ENCODE measurements at regions not wholly inside any gene's neighbourhood (a gene's known extent, or its start where the extent isn't known, plus 50 kb on each side); places are given as distances from the start of the nearest gene placed in this dataset.

- Histone ChIP-seq H3K4me3 (no peak overlapping the region), H3K36me3 (no peaks in the 10 kb centered on the region), H3K27me3 (no peaks in the 10 kb centered on the region), H3K4me1 (ENCODE audit: low read depth) (no peaks in the 10 kb centered on the region), H3K27ac (no peak overlapping the region), H3K9me3 (ENCODE audit: low read depth) (no peaks in the 10 kb centered on the region)
- no peak for TF ChIP-seq CTCF (IDR thresholded peaks at IDR 0.05; ENCODE audit: low read depth, low read length)
- DNase-seq (ENCODE audit: low read depth in 1 of 2, low spot score in 1 of 2): no peak
Observed at GRCh38 chr3:95265129-95265528, 1202.3 kb downstream of the NSUN3 start.

- H3K4me3 ChIP-seq: no peak overlapping the region
- H3K36me3 ChIP-seq: no peaks in the 10 kb centered on the region
- H3K27me3 ChIP-seq: no peaks in the 10 kb centered on the region
- no peak for DNase-seq (ENCODE audit: low read depth in 1 of 2, low spot score in 1 of 2)
- H3K9me3 ChIP-seq (ENCODE audit: low read depth): no peaks in the 10 kb centered on the region
- TF ChIP-seq CTCF (IDR thresholded peaks at IDR 0.05; ENCODE audit: low read depth, low read length): no peak
- no peaks in the 10 kb centered on the region for H3K4me1 ChIP-seq (ENCODE audit: low read depth)
- H3K27ac ChIP-seq: no peak overlapping the region
Observed at GRCh38 chr3:95271395-95271794, 1208.5 kb downstream of the NSUN3 start.

- no peak overlapping the region for H3K27ac ChIP-seq
- H3K4me3 ChIP-seq: no peak overlapping the region
- TF ChIP-seq CTCF (IDR thresholded peaks at IDR 0.05; ENCODE audit: low read depth, low read length): no peak
- DNase-seq (ENCODE audit: low read depth in 1 of 2, low spot score in 1 of 2): no peak
- H3K27me3 ChIP-seq: no peaks in the 10 kb centered on the region
- H3K36me3 ChIP-seq: no peaks in the 10 kb centered on the region
- no peaks in the 10 kb centered on the region for H3K9me3 ChIP-seq (ENCODE audit: low read depth)
- no peaks in the 10 kb centered on the region for H3K4me1 ChIP-seq (ENCODE audit: low read depth)
Observed at GRCh38 chr3:95272166-95272565, 1209.3 kb downstream of the NSUN3 start.

- no peak for TF ChIP-seq CTCF (IDR thresholded peaks at IDR 0.05; ENCODE audit: low read depth, low read length)
- DNase-seq (ENCODE audit: low read depth in 1 of 2, low spot score in 1 of 2): no peak
- Histone ChIP-seq H3K9me3 (ENCODE audit: low read depth) (no peaks in the 10 kb centered on the region), H3K4me1 (ENCODE audit: low read depth) (no peaks in the 10 kb centered on the region), H3K27ac (no peak overlapping the region), H3K4me3 (no peak overlapping the region), H3K36me3 (no peaks in the 10 kb centered on the region), H3K27me3 (no peaks in the 10 kb centered on the region)
Observed at GRCh38 chr3:95272781-95273180, 1209.9 kb downstream of the NSUN3 start.

GRCh38 chr3:95277613-95278012 is 1214.8 kb downstream of the NSUN3 start:
- Histone ChIP-seq H3K36me3 (no peaks in the 10 kb centered on the region), H3K4me1 (ENCODE audit: low read depth) (no peaks in the 10 kb centered on the region), H3K4me3 (no peak overlapping the region), H3K27me3 (no peaks in the 10 kb centered on the region), H3K27ac (no peak overlapping the region), H3K9me3 (ENCODE audit: low read depth) (no peaks in the 10 kb centered on the region)
- no peak for TF ChIP-seq CTCF (IDR thresholded peaks at IDR 0.05; ENCODE audit: low read depth, low read length)
- peak; percentile 1 to 5 for DNase-seq (ENCODE audit: low read depth in 1 of 2, low spot score in 1 of 2)

Data from cardiac muscle cell (in vitro differentiated cells and primary cell).